ENCODE measurements at regions not wholly inside any gene's neighbourhood (a gene's known extent, or its start where the extent isn't known, plus 50 kb on each side); places are given as distances from the start of the nearest gene placed in this dataset.

DNA sequence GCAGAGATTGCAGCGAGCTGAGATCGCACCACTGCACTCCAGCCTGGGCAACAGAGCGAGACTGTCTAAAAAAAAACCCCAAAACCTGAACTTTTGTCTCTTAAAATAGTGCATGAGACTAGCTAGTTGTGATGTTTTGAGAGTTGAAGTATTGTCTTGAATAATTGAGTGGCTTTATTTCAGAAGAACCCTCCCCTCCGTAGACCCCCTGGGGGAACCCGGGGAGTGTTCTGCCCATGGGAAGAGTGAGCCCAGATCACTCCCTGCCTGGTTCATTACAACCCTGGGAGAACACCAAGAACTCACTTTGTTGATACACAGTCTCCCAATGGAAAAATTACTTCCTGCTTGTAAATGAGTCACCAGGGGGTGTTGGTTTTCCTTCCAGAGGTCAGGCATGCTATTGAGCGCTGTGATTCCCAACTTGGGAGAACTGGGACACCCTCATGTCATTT, 65.3 kb upstream of the SHISA3 start:
- no peak for DNase-seq

DNA sequence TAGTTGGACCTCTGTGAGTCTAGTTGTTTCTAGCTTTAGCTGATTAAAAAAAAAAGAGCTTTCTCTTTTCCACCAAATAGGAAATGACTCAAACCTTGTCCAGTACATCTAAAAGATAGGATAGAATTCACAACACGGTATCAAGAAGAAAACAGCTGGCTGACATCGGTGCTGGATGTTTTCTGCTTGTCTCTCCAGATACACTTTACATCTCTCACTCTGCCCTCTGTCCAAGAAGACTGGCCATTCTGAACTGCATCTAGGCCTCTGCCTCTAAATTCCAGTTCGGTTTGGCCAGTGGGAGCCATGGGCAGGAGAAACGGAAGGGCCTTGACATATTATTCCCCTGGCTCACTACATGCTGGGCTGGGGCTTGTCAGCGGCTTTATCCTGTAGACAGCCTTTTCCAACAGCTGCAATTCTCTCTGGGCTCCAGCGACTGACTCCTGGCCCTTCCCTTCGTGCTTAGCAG, 57.3 kb upstream of the SHISA3 start:
- DNase-seq: no peak

- DNase-seq: no peak
Observed at GRCh38 chr4:42341518-42342026, 55.7 kb upstream of the SHISA3 start.

GRCh38 chr4:42342459-42342858, 54.8 kb upstream of the SHISA3 start:
- no peak for DNase-seq

GRCh38 chr4:42344309-42344708, 53.0 kb upstream of the SHISA3 start:
- DNase-seq: no peak

GRCh38 chr4:42344749-42345148, 52.5 kb upstream of the SHISA3 start:
- DNase-seq: no peak

- no peak for DNase-seq
Observed at GRCh38 chr4:42345962-42346544, 51.2 kb upstream of the SHISA3 start.

- no peak for DNase-seq
Observed at GRCh38 chr4:42347076-42347475, 50.2 kb upstream of the SHISA3 start.

All from NCI-H526 treated with DMSO at 0.1 percent for 48 hours (cell line).